ENCODE measurements at regions not wholly inside any gene's neighbourhood (a gene's known extent, or its start where the extent isn't known, plus 50 kb on each side); places are given as distances from the start of the nearest gene placed in this dataset.

GRCh38 chr9:130780865-130781504 is 54.1 kb upstream of the ABL1 start:
- no peak for TF ChIP-seq POLR2A (IDR thresholded peaks at IDR 0.05; ENCODE audit: low read length)
- no peak for TF ChIP-seq GATA1 (IDR thresholded peaks at IDR 0.05; ENCODE audit: low read depth, low read length)
